Thyroid gland (tissue), 4 donors: ENCODE measurements at regions not wholly inside any gene's neighbourhood (a gene's known extent, or its start where the extent isn't known, plus 50 kb on each side); places are given as distances from the start of the nearest gene placed in this dataset.

ENCODE experiments used
- POLR2A ChIP-seq, 2 donors: fragments of 450-650 bp; IDR thresholded peaks; one replicate each; pipeline ENCODE4 v1.6.1; 2017; ENCODE audit warnings: antibody characterized with exemption in 2 of 2, mild to moderate bottlenecking in 2 of 2, moderate library complexity in 1 of 2
- TF ChIP-seq, protein P1 (sequence below), 6 experiments: fragments of 200-600 bp in 3 of 6; fragments of 450-650 bp in 3 of 6; sonication (generic) in 3 of 6; IDR thresholded peaks; one replicate each; pipeline ENCODE4 v1.5.1; 2016 to 2019; ENCODE audit warnings: antibody characterized with exemption in 6 of 6, mild to moderate bottlenecking in 2 of 6, inconsistent platforms in 1 of 6, moderate library complexity in 1 of 6

DNA sequence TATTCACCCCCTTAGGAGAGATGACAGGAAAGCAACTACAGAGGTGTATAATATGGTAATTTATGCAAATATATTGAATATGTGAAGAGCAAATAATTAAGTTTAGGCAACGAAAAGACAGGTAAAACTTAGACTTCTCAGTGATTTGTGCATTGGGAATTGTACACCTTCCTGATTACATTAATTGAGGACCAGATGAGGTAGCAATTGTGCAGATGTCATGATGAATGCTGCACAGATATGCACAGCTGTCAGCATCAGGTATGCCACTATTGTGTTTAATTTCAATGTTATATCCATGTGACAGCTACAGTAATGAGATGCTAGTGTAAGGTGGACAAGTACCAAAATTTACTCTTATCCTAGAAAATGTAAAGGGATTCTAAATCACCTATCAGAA lies 267.2 kb upstream of the FSIP2 start:
- TF ChIP-seq, protein P1, sequence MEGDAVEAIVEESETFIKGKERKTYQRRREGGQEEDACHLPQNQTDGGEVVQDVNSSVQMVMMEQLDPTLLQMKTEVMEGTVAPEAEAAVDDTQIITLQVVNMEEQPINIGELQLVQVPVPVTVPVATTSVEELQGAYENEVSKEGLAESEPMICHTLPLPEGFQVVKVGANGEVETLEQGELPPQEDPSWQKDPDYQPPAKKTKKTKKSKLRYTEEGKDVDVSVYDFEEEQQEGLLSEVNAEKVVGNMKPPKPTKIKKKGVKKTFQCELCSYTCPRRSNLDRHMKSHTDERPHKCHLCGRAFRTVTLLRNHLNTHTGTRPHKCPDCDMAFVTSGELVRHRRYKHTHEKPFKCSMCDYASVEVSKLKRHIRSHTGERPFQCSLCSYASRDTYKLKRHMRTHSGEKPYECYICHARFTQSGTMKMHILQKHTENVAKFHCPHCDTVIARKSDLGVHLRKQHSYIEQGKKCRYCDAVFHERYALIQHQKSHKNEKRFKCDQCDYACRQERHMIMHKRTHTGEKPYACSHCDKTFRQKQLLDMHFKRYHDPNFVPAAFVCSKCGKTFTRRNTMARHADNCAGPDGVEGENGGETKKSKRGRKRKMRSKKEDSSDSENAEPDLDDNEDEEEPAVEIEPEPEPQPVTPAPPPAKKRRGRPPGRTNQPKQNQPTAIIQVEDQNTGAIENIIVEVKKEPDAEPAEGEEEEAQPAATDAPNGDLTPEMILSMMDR (IDR thresholded peaks at IDR 0.05): no peak
- no peak for TF ChIP-seq POLR2A (IDR thresholded peaks at IDR 0.05)
